COLO829 (cell line): ENCODE measurements at regions not wholly inside any gene's neighbourhood (a gene's known extent, or its start where the extent isn't known, plus 50 kb on each side); places are given as distances from the start of the nearest gene placed in this dataset.
A peak's percentile ranks its signal among the peaks of the same experiment; 100 is the strongest.
"Not testable (repeated sequence)": the region's sequence is repeated elsewhere in the genome, so short reads cannot be mapped to it uniquely, and the experiment has no call there.

Experiments used
- DNase-seq: peaks from one replicate; pipeline ENCODE4 v3.0.0; 2012; ENCODE audit warnings: low spot score

- DNase-seq, result no peak
Observed at GRCh38 chr7:29649876-29650275, 86.2 kb downstream of the PRR15 start.

GRCh38 chr7:29651477-29651876, 87.8 kb downstream of the PRR15 start:
- DNase-seq, result no peak

GRCh38 chr7:29652556-29652955, 88.9 kb downstream of the PRR15 start:
- DNase-seq, result no peak

- not testable (repeated sequence) for DNase-seq
Observed at GRCh38 chr7:29654340-29654739, 90.7 kb downstream of the PRR15 start.

GRCh38 chr7:29657288-29657687, 93.7 kb downstream of the PRR15 start:
- no peak for DNase-seq

GRCh38 chr7:29657856-29658255, 94.2 kb downstream of the PRR15 start:
- no peak for DNase-seq

GRCh38 chr7:29659213-29659612, 95.6 kb downstream of the PRR15 start:
- not testable (repeated sequence) for DNase-seq

GRCh38 chr7:29662899-29663298, 99.3 kb downstream of the PRR15 start:
- not testable (repeated sequence) for DNase-seq

- DNase-seq, result not testable (repeated sequence)
Observed at GRCh38 chr7:29664999-29665398, 101.4 kb downstream of the PRR15 start.

GRCh38 chr7:29667096-29667669, 103.5 kb downstream of the PRR15 start:
- not testable (repeated sequence) for DNase-seq

- not testable (repeated sequence) for DNase-seq
Observed at GRCh38 chr7:29671286-29671685, 107.7 kb downstream of the PRR15 start.

GRCh38 chr7:29673635-29674034, 110.0 kb downstream of the PRR15 start:
- DNase-seq, result not testable (repeated sequence)

GRCh38 chr7:29674626-29675025, 111.0 kb downstream of the PRR15 start:
- DNase-seq, result not testable (repeated sequence)

GRCh38 chr7:29677254-29677653, 113.6 kb downstream of the PRR15 start:
- not testable (repeated sequence) for DNase-seq

GRCh38 chr7:29679963-29680362, 116.3 kb downstream of the PRR15 start:
- DNase-seq, result not testable (repeated sequence)

- DNase-seq, result not testable (repeated sequence)
Observed at GRCh38 chr7:29680601-29681000, 117.0 kb downstream of the PRR15 start.

- not testable (repeated sequence) for DNase-seq
Observed at GRCh38 chr7:29684151-29684786, 120.6 kb downstream of the PRR15 start.

- peak; percentile 12 for DNase-seq
Observed at GRCh38 chr7:29684787-29685650, 121.3 kb upstream of the WIPF3 start.

- DNase-seq, result not testable (repeated sequence)
Observed at GRCh38 chr7:29685651-29686271, 120.5 kb upstream of the WIPF3 start.

GRCh38 chr7:29690510-29690909, 115.8 kb upstream of the WIPF3 start:
- DNase-seq, result not testable (repeated sequence)

GRCh38 chr7:29696402-29696801, 109.9 kb upstream of the WIPF3 start:
- not testable (repeated sequence) for DNase-seq

- not testable (repeated sequence) for DNase-seq
Observed at GRCh38 chr7:29699723-29700122, 106.6 kb upstream of the WIPF3 start.
